ENCODE measurements at regions not wholly inside any gene's neighbourhood (a gene's known extent, or its start where the extent isn't known, plus 50 kb on each side); places are given as distances from the start of the nearest gene placed in this dataset.
A peak's percentile ranks its signal among the peaks of the same experiment; 100 is the strongest.

- TF ChIP-seq NAIF1 (CRISPR knock-in tag; IDR thresholded peaks at IDR 0.05; ENCODE audit: borderline replicate concordance) (no peak), TAF15 (IDR thresholded peaks at IDR 0.05; ENCODE audit: low read depth, low read length, poor library complexity, severe bottlenecking) (no peak), DDIT3 (CRISPR knock-in tag; IDR thresholded peaks at IDR 0.05) (no peak)
- TF ChIP-seq, protein P1, sequence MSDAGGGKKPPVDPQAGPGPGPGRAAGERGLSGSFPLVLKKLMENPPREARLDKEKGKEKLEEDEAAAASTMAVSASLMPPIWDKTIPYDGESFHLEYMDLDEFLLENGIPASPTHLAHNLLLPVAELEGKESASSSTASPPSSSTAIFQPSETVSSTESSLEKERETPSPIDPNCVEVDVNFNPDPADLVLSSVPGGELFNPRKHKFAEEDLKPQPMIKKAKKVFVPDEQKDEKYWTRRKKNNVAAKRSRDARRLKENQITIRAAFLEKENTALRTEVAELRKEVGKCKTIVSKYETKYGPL (CRISPR knock-in tag; IDR thresholded peaks at IDR 0.05), result no peak
These were observed 228.8 kb downstream of the EPM2A start (continued) for GRCh38 chr6:145506565-145506964.

DNA sequence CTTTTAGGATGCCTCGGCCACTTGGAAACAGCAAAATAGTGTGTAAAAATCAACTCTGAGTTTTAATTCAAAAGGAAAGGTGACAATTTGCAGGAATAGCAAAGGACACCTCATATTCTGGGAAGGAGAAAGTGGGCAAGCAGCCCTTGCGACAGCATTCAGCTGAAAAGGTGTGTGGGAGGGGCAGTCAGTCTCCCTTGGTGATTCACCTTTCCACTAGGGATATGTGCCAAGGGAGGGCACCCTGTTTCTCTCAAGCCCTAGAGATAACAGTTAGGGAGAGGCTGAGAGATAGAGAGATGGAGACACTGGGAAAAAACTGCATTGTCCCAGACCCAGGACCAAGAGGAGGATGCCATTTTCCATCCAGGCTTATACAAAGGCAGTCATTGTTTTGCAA, 228.1 kb downstream of the EPM2A start:
- 37% methylated on average over 2 of the region's 2 CpGs for WGBS (ENCODE audit: low lambda C conversion rate)
- Histone ChIP-seq H3K4me1 (ENCODE audit: insufficient read depth, low read length) (no peaks in the 10 kb centered on the region), H4K20me1 (ENCODE audit: insufficient read depth, low read length) (no peaks in the 10 kb centered on the region), H3K79me2 (ENCODE audit: insufficient read depth, low read length) (no peaks in the 10 kb centered on the region), H3K9me3 (ENCODE audit: low read length) (peaks cover 29% of the 10 kb centered on the region), H3K4me3 (replicated peaks in 1 of 3; ENCODE audit: insufficient read depth in 1 of 3, low read depth in 2 of 3, low read length in 3 of 3) (no peak overlapping the region), H3K27ac (ENCODE audit: extremely low read length, insufficient read depth, low read length) (no peak overlapping the region), H3K36me3 (replicated peaks in 1 of 2; ENCODE audit: control insufficient read depth in 1 of 2, insufficient read depth in 2 of 2, low read length in 2 of 2) (no peaks in the 10 kb centered on the region), H3K27me3 (ENCODE audit: control insufficient read depth in 1 of 2, insufficient read depth in 2 of 2, low read length in 2 of 2) (no peaks in the 10 kb centered on the region), H3K9ac (ENCODE audit: insufficient read depth, low read depth, low read length) (no peak overlapping the region), H3K4me2 (ENCODE audit: low read depth, low read length) (no peak overlapping the region), H2AFZ (ENCODE audit: low read length) (no peak overlapping the region)
- FAIRE-seq (no peak), ATAC-seq (no peak), DNase-seq (ENCODE audit: low spot score) (no peak)
- BruUV-seq (replicated peaks), result no TSS peak
- intact Hi-C loops (cut with micrococcal nuclease; ENCODE audit: unreplicated experiment), result no loop called here
- no peak for TF ChIP-seq HNF4A (CRISPR knock-in tag; IDR thresholded peaks at IDR 0.05)
- TF ChIP-seq ZNF776 (CRISPR knock-in tag; IDR thresholded peaks at IDR 0.05), result no peak
- no peak for TF ChIP-seq MXI1 (IDR thresholded peaks at IDR 0.05; ENCODE audit: borderline replicate concordance, low read depth, low read length)
- in situ Hi-C loops (cut with HindIII; ENCODE audit: extremely low pct_ligation_motif_present, low pct_unique_long_range_greater_than_20kb), result no loop called here
- ChIA-PET POLR2A (no interaction called here), CTCF (ENCODE audit: low intra/inter-chr PET ratio, low total read pairs) (no interaction called here)

DNA sequence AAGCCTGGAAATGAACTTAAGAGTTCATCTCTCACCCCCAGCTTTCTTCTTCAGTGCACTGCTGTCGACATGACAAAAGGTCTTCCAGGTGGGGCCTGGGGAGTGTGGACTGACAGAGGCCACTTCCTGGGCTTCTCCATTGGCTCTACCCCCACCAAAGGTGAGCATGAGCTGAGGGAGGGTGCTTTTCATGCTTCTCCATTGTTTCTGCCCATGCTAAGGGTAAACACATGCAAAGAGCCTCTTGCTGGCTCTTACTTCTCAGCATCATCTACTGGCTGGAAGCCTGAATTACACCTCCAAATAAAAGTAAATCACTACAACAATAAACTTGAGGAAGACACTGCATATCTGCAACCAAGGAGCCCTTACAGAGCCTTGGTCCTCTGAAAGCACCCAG, 227.2 kb downstream of the EPM2A start:
- FAIRE-seq (no peak), DNase-seq (ENCODE audit: low spot score) (no peak), ATAC-seq (peak; percentile 65)
- Histone ChIP-seq H3K36me3 (replicated peaks in 1 of 2; ENCODE audit: control insufficient read depth in 1 of 2, insufficient read depth in 2 of 2, low read length in 2 of 2) (no peaks in the 10 kb centered on the region), H3K27ac (ENCODE audit: extremely low read length, insufficient read depth, low read length) (no peak overlapping the region), H3K79me2 (ENCODE audit: insufficient read depth, low read length) (no peaks in the 10 kb centered on the region), H3K9me3 (ENCODE audit: low read length) (peaks cover 29% of the 10 kb centered on the region), H3K27me3 (ENCODE audit: control insufficient read depth in 1 of 2, insufficient read depth in 2 of 2, low read length in 2 of 2) (no peaks in the 10 kb centered on the region), H3K4me1 (ENCODE audit: insufficient read depth, low read length) (no peaks in the 10 kb centered on the region), H3K4me2 (ENCODE audit: low read depth, low read length) (no peak overlapping the region), H2AFZ (ENCODE audit: low read length) (no peak overlapping the region), H4K20me1 (ENCODE audit: insufficient read depth, low read length) (no peaks in the 10 kb centered on the region), H3K4me3 (replicated peaks in 1 of 3; ENCODE audit: insufficient read depth in 1 of 3, low read depth in 2 of 3, low read length in 3 of 3) (no peak overlapping the region), H3K9ac (ENCODE audit: insufficient read depth, low read depth, low read length) (no peak overlapping the region)
- in situ Hi-C loops (cut with HindIII; ENCODE audit: extremely low pct_ligation_motif_present, low pct_unique_long_range_greater_than_20kb), result no loop called here
- no TSS peak for BruUV-seq (replicated peaks)
- ChIA-PET CTCF (ENCODE audit: low intra/inter-chr PET ratio, low total read pairs) (no interaction called here), POLR2A (no interaction called here)
- TF ChIP-seq KLF11 (CRISPR knock-in tag; IDR thresholded peaks at IDR 0.05), result no peak
- TF ChIP-seq SMC3 (IDR thresholded peaks at IDR 0.05; ENCODE audit: low read length), result 0 out of 2 replicates have a peak, but pooled peaks have one; percentile 14
- peak; percentile 56 for TF ChIP-seq STAG1 (CRISPR knock-in tag; IDR thresholded peaks at IDR 0.05)
- 0% methylated on average over 1 of the region's 1 CpG for WGBS (ENCODE audit: low lambda C conversion rate)
- intact Hi-C loops (cut with micrococcal nuclease; ENCODE audit: unreplicated experiment), result no loop called here

Data from HepG2 (cell line).